ENCODE measurements at regions not wholly inside any gene's neighbourhood (a gene's known extent, or its start where the extent isn't known, plus 50 kb on each side); places are given as distances from the start of the nearest gene placed in this dataset.

GRCh38 chr7:26096136-26096535 lies 55.9 kb upstream of the NFE2L3 start:
- H3K27me3 Mint-ChIP-seq (ENCODE audit: low read depth) = no peaks in the 10 kb centered on the region
- no peak overlapping the region for H3K27ac Mint-ChIP-seq (ENCODE audit: unreplicated experiment)
- TF ChIP-seq, protein P1, sequence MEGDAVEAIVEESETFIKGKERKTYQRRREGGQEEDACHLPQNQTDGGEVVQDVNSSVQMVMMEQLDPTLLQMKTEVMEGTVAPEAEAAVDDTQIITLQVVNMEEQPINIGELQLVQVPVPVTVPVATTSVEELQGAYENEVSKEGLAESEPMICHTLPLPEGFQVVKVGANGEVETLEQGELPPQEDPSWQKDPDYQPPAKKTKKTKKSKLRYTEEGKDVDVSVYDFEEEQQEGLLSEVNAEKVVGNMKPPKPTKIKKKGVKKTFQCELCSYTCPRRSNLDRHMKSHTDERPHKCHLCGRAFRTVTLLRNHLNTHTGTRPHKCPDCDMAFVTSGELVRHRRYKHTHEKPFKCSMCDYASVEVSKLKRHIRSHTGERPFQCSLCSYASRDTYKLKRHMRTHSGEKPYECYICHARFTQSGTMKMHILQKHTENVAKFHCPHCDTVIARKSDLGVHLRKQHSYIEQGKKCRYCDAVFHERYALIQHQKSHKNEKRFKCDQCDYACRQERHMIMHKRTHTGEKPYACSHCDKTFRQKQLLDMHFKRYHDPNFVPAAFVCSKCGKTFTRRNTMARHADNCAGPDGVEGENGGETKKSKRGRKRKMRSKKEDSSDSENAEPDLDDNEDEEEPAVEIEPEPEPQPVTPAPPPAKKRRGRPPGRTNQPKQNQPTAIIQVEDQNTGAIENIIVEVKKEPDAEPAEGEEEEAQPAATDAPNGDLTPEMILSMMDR (IDR thresholded peaks at IDR 0.05) = no peak
- H3K9me3 Mint-ChIP-seq (ENCODE audit: low read depth) = no peaks in the 10 kb centered on the region
- DNase-seq (ENCODE audit: low spot score) = no peak
- no peaks in the 10 kb centered on the region for H3K36me3 Mint-ChIP-seq (ENCODE audit: low read depth)
- no peak overlapping the region for H3K4me3 Mint-ChIP-seq (ENCODE audit: unreplicated experiment)
- H3K4me1 Mint-ChIP-seq (ENCODE audit: low read depth) = peaks cover 2% of the 10 kb centered on the region

GRCh38 chr7:26097837-26098668 lies 53.9 kb upstream of the NFE2L3 start:
- no peak overlapping the region for H3K4me3 Mint-ChIP-seq (ENCODE audit: unreplicated experiment)
- H3K36me3 Mint-ChIP-seq (ENCODE audit: low read depth) = no peaks in the 10 kb centered on the region
- no peaks in the 10 kb centered on the region for H3K9me3 Mint-ChIP-seq (ENCODE audit: low read depth)
- peaks cover 6% of the 10 kb centered on the region for H3K4me1 Mint-ChIP-seq (ENCODE audit: low read depth)
- DNase-seq (ENCODE audit: low spot score) = no peak
- no peaks in the 10 kb centered on the region for H3K27me3 Mint-ChIP-seq (ENCODE audit: low read depth)
- TF ChIP-seq, protein P1 (IDR thresholded peaks at IDR 0.05) = no peak
- no peak overlapping the region for H3K27ac Mint-ChIP-seq (ENCODE audit: unreplicated experiment)

- no peaks in the 10 kb centered on the region for H3K36me3 Mint-ChIP-seq (ENCODE audit: low read depth)
- peaks cover 6% of the 10 kb centered on the region for H3K4me1 Mint-ChIP-seq (ENCODE audit: low read depth)
- no peak overlapping the region for H3K4me3 Mint-ChIP-seq (ENCODE audit: unreplicated experiment)
Observed at GRCh38 chr7:26099236-26099635, 52.8 kb upstream of the NFE2L3 start.

DNA sequence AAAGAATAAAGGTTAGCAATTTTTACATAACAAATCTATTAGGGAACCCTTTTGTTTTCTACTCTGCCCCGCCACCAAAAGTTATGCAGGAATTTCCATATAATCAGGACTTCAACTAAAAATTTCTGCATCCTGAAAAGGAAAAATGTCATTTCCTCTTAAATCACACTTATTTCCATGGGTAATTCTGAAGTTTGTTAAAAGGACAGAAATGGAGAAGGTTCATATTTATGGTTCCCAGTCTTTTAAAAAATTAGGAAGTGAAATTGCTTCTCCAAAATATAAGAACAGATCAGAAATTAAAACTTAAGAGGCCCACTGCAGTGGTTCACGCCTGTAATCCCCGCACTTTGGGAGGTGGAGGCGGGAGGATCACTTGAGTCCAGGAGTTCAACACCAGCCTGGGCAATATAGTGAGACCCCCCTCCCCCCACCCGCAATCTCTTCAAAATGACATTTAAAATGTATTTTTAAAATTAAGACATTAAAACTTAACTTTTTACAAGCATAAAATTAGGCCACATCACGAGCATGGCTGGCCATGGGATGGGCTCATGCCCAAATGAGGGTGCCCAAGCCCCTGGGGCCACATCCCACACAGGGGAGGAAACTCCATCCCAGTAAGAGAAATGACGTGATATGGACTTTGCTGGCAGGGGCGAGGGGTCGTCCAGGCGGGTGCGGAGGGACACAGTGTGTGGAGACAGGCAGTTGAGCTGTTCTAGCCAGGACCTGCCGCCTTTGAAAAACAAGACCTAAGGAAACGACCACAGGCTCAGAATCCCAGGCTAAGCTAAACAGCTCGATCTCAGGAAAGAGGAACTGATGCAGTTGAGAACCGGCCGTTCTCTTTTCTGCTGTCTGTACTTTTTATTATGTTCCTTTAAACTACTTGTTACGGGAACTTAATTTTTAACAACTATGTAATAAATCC lies 51.3 kb upstream of the NFE2L3 start:
- H3K27ac Mint-ChIP-seq (ENCODE audit: unreplicated experiment) = no peak overlapping the region
- H3K4me3 Mint-ChIP-seq (ENCODE audit: unreplicated experiment) = peak overlapping the region; percentile 56

More at GRCh38 chr7:26099236-26099635, 52.8 kb upstream of the NFE2L3 start:
- no peak for DNase-seq (ENCODE audit: low spot score)
- no peak overlapping the region for H3K27ac Mint-ChIP-seq (ENCODE audit: unreplicated experiment)
- TF ChIP-seq, protein P1 (IDR thresholded peaks at IDR 0.05) = no peak
- no peaks in the 10 kb centered on the region for H3K27me3 Mint-ChIP-seq (ENCODE audit: low read depth)
- H3K9me3 Mint-ChIP-seq (ENCODE audit: low read depth) = no peaks in the 10 kb centered on the region

More for the DNA sequence above, 51.3 kb upstream of the NFE2L3 start:
- no peak for DNase-seq (ENCODE audit: low spot score)
- Mint-ChIP-seq H3K9me3 (ENCODE audit: low read depth) (no peaks in the 10 kb centered on the region), H3K36me3 (ENCODE audit: low read depth) (peaks cover 3% of the 10 kb centered on the region), H3K4me1 (ENCODE audit: low read depth) (peaks cover 6% of the 10 kb centered on the region), H3K27me3 (ENCODE audit: low read depth) (peaks cover 4% of the 10 kb centered on the region)
- TF ChIP-seq, protein P1 (IDR thresholded peaks at IDR 0.05) = no peak

Data from chondrocyte (in vitro differentiated cells).